ENCODE measurements at regions not wholly inside any gene's neighbourhood (a gene's known extent, or its start where the extent isn't known, plus 50 kb on each side); places are given as distances from the start of the nearest gene placed in this dataset.
"Not testable (repeated sequence)": the region's sequence is repeated elsewhere in the genome, so short reads cannot be mapped to it uniquely, and the experiment has no call there.

DNA sequence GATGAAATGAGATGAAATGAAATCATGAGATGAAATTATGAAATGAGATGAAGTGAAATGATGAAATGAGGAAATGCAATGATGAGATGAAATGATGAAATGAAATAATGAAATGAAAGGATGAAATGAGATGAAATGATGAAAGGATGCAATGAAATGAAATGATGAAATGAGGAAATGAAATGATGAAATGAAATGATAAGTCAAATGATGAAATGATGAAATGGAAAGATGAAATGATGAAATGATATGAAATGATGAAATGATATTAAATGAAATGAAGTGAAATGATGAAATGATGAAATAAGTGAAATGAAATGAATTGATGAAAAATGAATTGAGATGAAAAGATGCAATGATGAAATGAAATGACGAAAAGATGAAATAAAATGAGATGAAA lies 220.2 kb upstream of the VKORC1L1 start:
- TF ChIP-seq, protein P1, sequence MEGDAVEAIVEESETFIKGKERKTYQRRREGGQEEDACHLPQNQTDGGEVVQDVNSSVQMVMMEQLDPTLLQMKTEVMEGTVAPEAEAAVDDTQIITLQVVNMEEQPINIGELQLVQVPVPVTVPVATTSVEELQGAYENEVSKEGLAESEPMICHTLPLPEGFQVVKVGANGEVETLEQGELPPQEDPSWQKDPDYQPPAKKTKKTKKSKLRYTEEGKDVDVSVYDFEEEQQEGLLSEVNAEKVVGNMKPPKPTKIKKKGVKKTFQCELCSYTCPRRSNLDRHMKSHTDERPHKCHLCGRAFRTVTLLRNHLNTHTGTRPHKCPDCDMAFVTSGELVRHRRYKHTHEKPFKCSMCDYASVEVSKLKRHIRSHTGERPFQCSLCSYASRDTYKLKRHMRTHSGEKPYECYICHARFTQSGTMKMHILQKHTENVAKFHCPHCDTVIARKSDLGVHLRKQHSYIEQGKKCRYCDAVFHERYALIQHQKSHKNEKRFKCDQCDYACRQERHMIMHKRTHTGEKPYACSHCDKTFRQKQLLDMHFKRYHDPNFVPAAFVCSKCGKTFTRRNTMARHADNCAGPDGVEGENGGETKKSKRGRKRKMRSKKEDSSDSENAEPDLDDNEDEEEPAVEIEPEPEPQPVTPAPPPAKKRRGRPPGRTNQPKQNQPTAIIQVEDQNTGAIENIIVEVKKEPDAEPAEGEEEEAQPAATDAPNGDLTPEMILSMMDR (IDR thresholded peaks at IDR 0.05), result not testable (repeated sequence)
- TF ChIP-seq POLR2A (IDR thresholded peaks at IDR 0.05), result not testable (repeated sequence)

Measured in body of pancreas (tissue), 4 donors.